ENCODE measurements at regions not wholly inside any gene's neighbourhood (a gene's known extent, or its start where the extent isn't known, plus 50 kb on each side); places are given as distances from the start of the nearest gene placed in this dataset.

DNA sequence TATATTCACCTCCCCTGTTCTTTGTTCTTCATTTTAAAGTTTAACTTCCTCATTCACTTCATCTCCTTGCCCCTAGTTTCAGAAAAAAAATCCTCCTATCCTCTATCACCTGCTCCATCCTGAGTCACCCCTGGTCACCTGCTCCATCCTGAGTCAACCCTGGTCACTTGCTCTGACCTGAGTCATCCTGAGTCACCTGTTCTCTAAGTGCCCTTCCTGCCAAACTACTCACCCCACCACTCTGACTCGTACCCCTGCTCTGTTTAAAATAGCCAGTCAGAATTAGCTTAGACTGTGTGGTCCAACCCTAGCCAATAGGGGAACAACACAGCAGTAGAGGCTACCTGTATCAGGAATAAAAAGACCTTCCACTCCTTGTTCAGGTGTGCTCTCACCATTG lies 716.9 kb downstream of the ZBBX start:
- TF ChIP-seq POLR2A (IDR thresholded peaks at IDR 0.05; ENCODE audit: low read length) = no peak
- TF ChIP-seq, protein P1, sequence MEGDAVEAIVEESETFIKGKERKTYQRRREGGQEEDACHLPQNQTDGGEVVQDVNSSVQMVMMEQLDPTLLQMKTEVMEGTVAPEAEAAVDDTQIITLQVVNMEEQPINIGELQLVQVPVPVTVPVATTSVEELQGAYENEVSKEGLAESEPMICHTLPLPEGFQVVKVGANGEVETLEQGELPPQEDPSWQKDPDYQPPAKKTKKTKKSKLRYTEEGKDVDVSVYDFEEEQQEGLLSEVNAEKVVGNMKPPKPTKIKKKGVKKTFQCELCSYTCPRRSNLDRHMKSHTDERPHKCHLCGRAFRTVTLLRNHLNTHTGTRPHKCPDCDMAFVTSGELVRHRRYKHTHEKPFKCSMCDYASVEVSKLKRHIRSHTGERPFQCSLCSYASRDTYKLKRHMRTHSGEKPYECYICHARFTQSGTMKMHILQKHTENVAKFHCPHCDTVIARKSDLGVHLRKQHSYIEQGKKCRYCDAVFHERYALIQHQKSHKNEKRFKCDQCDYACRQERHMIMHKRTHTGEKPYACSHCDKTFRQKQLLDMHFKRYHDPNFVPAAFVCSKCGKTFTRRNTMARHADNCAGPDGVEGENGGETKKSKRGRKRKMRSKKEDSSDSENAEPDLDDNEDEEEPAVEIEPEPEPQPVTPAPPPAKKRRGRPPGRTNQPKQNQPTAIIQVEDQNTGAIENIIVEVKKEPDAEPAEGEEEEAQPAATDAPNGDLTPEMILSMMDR (IDR thresholded peaks at IDR 0.05) = no peak
